NOMO-1 treated with dmso at 0.1 percent for 144 hours (cell line): ENCODE measurements at regions not wholly inside any gene's neighbourhood (a gene's known extent, or its start where the extent isn't known, plus 50 kb on each side); places are given as distances from the start of the nearest gene placed in this dataset.

Experiments used
- DNase-seq: peaks from one replicate; lab custom pipeline; 2025; ENCODE audit not compliant: unreplicated experiment; lab: John Stamatoyannopoulos, UW

DNA sequence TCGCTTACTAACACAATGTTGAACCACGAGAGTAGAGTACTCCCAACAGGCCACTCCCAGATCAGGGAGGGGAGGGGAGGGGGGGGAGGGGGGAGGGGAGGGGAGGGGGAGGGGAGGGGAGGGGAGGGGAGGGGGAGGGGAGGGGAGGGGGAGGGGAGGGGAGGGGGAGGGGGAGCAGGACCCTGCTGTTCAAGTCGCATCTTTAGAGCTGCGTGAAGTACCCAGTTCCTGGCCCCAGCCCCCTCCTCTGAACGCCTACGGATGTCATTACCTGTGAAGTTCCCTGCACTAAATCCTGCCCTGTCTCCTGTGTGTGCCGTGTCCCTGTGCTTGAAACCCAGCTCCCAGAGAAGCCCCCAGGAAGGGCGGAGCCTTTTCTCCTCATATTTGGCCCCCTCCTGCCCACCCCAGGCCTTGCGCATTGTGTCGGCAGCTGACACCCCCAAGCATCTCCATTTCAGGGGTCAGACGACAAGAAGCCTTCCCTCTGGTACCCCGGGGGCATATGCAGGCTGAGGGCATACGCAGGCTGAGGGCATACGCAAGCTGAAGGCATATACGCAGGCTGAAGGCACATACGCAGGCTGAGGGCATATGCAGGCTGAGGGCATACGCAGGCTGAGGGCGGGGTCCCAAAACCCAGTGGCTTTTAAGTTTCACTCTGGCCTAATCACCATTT, 330.2 kb downstream of the C16orf95 start:
- DNase-seq: no peak

DNA sequence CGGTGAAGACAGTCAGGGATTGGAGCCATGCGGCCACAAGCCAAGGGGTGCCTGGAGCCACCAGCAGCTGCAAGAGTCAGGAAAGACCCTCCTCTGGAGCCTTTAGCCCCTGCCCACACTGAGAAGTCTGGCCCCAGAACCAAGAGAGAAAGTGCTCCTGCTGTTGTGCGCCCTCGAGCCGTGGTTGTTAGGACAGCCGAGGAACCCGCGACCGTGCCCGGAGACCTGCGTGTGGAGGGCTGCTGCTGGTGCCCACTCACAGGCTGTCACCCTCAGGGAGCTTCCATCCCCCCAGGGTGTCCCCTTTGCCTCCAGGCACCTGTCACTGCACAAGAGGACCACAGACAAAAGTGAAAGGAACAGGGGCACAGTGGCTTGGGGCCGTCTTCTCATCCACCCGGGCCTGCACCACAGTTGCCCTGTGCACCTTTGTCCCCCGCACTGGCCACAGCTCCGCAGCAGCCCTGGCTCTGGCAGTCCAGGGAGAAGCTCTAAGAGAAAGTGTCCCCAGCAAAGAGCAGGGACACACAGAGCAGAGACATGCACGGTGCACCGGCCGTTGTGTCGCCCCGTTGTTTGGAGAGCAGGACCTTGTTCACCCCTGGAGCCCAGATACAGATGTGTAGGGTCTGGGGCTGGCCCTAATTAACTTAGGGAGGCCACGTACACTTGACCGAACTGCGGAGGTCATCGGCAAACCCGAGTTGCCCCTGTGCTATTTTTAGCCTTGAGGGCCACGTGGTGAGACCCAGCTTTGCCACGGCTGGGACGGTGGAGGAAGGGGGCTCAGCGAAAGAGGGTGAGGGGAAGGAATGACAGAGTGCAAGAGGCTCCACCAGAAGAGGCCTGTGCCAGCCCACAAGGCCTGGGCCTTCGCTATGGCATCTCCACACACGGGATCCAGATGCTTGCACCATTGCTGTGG, 329.2 kb downstream of the C16orf95 start:
- no peak for DNase-seq

DNA sequence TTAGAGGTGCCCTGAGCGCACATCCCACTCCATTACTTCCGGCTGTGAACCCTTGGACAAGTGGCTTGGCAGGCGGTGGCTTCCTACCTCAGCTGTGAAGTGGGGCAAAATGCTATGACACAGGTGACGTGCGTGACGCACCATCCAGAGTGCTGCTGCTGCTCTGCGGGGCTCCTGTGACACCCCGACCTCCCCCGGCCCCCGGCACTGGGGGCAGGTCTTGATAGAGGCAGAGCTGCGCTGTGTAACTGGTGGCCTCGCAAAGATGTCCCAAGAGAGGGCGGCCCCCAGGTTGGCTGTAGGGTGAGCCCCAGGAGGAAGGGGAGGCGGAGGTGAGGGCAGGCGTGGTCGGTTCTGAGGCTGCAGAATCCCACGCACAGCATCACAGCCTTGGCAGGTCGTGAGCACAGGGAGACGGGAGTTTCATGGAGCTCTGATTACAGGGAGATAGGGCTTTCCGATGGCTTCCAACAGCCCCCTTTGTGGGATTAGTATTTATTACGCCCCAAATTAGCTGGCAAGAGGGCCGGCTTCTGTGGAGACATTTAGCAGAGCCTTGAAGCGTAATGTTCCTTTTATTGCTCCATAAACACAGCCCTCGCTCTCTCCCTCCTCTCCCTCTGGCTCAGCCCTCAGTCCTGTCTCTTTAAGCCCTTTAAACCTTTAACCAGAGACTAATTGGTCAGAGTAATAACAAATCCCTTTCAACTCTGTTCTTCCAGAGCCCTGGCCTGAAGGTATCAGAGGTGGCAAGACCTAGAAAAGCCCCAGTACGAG, 328.1 kb downstream of the C16orf95 start:
- DNase-seq: no peak

DNA sequence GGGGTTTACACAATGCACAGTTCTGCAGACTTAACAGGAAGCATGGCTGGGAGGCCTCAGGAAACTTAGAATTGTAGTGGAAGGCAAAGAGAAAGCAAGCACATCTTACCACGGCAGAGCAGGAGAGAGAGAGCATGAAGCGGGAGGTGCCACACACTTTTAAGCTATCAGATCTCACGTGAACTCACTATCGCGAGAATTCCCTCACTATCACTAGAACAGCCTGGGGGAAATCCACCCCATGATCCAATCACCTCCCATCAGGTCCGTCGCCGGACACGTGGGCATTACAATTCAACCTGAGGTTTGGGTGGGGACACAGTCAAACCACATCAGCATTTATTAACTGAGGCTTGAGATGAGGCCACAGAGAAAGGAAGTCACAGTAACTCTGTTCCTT, 326.7 kb downstream of the C16orf95 start:
- no peak for DNase-seq

DNA sequence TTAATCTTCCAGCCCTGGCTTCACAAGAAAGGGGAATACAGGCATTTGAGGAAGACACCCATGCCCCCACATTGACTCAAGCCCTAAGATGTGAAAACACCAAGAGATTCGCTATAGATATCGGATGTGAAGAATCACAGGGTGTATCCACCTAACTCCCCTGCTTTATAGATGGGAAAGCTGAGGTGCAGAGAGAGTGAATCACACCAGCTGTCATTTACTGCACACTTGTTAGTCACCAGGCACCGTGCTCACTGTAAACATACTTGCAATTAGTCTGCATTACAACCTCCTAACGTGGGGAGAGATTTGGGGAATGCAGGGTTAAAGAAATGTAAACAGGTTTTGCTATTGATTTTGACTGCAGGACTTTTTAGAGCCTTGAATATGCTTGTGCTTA, 325.5 kb downstream of the C16orf95 start:
- DNase-seq: no peak

DNA sequence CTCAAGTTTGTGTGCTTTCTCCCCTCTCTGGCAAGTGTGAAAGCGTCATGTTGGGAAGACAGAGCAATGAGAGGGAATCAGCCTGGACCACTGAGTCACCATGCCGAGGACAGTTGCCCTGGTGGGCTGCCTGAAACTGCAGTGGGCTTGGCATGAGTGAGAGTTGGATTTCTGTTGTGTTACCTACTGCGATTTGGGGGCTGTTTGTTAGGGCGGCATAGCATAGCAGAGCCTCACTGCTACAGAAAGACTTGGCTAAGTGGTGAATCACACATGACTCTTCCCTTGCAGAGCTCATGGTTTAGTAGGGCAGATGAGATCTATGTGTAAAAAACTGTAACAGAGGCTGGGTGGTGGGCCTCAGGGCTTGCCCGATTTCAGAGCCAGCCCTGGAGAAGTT, 324.6 kb downstream of the C16orf95 start:
- no peak for DNase-seq

DNA sequence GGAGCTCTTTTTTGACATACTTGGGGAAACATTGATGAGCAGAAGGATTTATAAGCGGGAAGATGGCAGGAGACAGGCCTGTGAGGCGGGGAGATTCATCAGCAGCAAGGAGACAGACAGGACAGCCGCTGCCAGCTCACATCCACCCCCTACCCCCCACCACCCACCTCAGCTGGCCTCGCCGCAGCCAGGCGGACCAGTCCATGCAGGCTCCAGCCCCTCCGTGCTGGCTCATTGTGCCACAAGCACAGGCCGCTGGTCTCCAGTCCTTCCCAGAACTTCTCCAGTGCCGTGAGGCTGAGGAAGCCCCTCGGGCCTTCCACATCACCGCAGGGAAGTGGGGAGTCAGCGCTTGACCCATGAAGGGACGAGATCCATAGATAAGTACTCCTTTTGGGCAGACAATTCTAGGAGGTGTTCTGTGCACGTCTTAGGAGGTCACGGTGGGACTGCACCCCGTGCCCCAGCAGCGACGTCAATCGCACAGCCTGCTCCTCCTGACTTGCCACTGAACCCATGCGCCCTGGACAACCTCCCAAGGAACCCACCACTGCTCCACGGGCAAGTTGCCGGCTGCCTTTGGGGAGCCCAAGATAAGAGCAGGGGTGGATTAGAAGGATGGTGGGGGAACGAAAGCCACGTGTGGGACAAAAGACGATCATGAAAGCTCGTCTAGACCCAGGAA, 323.6 kb downstream of the C16orf95 start:
- DNase-seq: no peak

DNA sequence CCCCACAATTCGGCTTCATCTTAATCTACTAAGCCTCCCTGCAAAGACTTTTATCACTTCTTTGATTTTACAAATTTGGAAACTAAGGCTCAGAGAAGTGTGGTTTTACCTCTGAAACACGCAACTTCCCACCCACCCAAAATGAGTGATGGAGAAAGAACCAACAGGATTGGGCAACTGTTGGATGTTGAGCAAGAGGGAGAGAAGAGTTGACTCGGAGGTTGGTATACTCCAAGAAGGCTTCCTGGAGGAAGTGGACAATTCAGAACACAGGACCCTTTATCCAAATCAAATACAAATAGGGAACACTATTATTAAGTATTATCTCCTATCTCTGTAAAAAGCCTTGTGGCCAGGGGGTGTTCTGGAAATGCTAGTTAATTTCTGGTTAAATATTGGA, 323.0 kb downstream of the C16orf95 start:
- no peak for DNase-seq

DNA sequence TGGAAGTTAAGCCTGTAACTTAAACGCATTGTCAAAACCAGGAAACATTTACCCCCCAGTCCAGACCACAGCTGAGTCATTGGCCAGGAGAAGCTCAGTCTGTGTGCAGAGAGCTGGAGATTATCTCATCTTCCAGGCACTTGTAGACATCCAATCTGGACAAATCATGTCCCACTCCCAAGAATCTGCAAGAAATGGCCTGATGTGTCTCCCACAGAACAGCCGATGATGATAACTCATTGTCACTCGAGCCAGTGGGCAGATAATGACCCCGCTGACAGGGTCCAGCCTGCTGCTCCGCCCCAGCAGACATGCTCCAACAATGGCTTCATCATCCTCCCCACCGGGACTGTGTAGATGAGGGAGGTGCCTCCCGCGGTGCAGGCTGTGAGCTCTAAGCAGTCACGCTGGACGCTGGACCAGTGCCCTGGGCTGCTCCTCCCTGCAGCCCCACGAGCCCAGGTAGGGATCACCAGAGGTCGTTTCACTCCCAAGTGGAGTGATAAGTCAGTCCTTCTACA, 322.5 kb downstream of the C16orf95 start:
- no peak for DNase-seq

DNA sequence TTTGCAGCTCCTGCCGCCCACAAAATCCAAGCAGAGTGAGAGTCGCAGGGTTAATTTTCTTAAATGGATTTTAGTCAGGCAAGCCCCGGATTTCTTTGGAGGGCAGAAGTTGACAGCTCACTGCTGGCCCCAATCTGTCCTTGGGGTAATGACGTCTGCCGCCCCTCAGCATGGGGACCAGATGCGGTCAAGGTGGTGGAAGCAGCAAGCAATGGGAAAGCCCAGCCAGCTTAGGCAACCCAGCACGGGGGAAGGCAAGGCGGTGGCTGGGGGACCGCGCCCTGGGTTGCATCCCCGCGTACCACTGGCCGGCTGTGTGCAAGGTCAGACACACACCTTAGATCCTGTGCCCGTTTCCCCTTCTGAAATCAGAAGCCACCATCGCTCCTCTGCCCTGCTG, 321.7 kb downstream of the C16orf95 start:
- DNase-seq: no peak

DNA sequence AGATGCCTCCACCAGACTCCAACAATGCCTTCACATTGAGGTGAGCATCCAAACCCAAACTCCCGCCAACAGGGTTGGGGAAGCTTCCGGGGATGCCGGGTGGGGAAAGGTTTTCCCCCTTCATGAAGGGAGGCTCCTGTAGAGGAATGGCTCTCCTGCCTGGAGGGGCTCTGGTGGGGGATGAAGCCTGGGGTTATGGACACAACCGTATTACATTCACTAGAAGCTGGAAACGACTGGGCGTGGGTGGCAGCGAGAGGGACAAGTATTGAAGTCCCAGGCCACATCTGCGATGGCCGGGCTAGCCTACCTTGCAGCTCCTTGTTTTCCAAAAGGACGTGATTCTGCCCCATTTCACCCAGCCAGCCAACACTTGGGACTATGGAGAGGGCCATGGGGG, 321.1 kb downstream of the C16orf95 start:
- no peak for DNase-seq

DNA sequence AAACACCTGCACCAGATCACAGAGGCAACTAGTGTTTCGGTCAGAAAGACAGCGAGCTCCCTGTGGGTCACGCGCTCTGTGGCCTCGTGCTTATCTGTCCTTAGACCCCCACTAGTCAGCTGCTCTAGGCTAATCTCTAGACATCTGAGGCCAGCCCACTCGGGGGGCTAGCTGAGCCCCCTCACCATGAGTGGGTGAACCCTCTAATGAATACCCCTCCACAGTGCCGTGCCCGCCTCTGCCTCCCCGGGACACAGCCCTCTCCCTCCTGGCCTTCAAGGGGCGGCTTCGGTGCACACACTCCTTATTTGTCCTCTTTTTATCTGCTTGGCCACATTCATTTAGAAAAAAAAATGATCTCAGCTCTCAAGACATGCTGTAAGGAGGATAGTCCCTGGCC, 320.1 kb downstream of the C16orf95 start:
- no peak for DNase-seq

DNA sequence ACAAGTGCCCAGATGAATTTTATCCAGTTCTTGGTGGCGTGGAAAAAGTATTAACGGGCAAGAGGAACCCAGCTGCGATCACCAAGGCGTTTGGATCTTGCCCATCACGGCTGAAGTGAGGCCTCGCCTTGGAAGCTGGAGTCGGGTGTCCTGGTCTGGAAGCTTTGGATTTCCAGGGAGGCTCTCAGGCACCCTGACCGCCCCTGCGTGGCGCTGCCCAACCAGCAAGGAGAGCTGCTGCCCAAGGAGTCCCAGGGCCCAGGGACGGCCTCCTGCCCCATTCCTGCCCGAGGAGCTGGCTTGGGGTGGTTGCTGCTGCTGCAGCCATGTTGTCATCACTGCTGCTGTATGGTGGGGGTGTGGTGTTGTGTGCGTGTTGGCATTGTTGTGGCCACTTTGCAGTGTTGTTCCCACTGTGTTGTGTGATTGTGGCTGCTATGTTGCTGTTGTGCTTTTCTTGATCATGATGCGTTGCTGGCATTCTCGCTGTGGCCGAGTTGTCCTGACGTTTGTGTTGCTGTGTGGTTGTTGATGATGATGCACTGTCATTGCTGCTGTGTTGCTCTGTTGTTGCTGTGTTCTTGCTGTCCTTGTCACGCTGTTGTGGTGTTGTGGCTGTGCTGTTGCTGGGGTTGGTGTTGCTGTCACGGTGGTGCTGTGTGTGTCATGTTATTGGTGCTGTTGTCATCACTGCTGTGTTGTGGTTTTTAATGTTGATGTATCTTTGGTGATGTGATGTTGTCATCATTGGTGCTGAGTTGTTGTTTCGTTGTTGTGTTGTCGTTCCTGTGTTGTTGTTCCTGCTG, 318.8 kb downstream of the C16orf95 start:
- no peak for DNase-seq

DNA sequence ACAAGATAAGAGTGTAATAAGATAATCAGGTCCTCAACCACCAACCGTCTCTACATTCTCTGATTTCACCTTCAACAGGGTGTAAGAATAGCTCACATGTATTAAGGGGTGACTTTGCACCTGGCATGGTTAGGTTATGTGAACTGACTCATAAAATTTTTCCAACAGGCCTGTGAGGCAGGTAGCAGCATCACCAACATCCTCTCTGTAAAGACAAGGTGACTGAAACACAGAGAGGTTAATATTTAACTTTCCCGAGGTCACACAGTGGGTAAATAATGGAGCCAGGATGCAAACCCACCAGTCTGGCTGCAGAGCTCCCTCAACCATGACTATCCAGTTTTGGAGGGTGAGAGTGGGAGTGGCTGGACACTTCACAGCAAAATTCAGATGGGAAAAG, 317.2 kb downstream of the C16orf95 start:
- no peak for DNase-seq

DNA sequence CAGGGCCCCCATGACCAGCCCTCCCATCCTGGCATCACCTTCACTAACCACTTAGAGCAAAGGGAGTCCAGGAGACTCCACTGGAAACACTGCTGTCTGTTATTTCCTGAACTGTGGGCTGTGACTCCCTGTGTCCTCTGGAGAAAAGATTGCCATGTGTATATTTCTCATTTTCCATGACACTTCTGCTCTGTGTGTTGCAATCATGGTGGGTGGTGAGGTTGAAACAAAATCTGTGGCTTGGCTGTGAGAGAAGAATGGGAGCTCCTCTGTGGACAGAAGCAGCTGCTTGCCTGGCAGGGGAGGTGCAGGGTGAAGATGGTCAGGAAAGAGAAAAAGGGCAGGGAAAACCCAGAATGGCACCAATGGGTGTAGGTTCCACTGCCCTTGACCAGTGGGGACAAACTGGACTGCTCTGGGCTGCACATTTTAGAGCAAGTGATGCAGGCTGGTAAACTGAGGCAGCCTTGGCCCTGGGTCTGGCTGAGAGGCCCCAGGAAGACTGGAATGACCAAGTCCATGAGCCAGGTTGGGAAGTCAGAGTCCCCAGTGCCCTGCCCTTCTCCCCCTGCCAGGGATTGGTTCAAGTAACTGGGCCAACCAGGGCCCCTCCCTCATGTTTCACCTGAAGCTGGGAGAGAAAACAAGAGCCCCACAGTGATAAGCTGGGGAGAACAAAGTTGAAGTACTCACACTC, 314.3 kb downstream of the C16orf95 start:
- DNase-seq: no peak

DNA sequence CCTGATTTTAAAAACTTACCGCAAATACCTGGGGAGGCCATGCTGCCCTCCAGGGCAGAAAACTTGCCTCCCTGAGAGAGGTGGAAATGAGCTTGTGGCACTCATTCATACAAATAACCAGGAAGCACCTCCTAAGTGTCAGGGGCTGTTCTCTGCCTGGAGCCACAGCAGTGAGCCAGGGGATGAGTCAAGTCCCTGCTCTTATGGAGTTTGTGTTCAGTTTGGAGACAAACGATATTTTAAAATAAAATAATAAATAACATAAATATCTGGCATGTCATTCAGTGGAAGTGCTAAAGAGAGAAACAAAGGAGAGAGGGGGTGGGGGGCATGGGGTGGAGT, 313.8 kb downstream of the C16orf95 start:
- DNase-seq: no peak

DNA sequence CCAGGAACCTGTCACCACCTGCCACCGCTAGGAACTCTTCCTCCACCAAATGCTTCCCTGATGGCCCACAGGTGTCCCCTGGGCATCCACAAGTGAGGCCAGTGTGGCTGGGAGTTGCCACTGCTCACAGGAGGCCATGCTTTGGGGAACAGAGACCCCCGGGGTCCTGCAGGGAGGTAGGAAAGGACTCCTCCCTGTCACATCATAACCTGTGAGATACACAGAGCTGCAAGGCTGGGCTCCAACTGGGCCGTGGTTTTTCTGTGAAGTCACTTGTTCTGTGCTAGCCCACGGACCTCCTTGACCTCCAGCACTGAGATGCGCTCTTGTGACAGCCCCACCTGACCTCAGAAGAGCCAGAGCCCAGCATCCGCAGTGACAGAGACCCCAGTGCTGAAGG, 311.2 kb downstream of the C16orf95 start:
- DNase-seq: no peak

DNA sequence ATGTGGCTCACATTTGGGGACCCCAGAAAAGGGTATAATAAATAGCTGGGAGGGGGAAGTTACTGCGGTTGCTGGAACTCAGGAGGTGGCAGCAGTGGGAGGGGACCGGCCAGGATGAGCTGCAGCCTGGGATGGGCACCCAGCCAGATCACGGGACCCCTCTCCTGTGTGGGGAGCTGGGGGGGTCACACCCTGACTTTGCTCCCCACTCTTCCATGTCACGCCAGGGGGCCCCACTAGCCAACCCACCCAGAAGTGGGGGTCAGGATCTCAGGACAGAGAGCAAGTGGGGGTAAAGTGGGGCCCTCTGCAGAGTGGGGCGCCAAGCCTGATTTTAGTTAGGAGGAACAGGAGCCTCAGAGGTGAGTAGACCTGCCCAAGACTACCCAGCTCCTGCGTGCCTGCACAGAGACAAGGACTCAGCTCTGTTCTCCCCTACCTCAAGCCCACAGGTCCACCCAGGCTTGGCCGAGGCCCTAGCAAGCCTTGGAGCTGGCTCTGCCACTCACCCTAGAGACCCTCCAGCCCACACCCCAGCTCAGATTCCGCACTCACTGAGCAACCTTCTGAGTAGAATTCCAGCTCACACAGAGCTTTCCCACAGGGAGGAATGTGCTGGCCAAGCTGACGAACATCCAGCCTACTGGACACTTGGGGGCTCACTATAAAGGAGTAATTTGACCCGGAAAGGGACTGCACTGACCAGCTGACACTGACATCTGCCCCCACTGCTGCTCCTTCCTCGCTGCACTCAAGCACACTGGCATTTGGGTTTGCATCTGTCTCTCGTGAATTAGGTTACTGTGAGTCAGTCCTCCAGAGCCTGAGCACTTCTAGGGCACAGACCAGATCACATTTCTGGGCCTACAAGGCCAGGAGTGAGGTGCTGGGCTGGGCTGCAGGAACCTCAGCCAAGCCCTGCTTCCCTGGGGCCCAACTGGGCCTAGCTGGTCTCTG, 310.1 kb downstream of the C16orf95 start:
- DNase-seq: no peak
